RWPE2 (cell line): ENCODE measurements at regions not wholly inside any gene's neighbourhood (a gene's known extent, or its start where the extent isn't known, plus 50 kb on each side); places are given as distances from the start of the nearest gene placed in this dataset.

Experiments used
- ATAC-seq: fragments of 200-7000 bp; cut with Tn5 transposase; 3 replicates; pipeline ENCODE4 v1.9.1; 2021; ENCODE audit warnings: low read depth
- DNase-seq: peaks from one replicate; pipeline ENCODE4 v3.0.0-alpha.2; 2020; ENCODE audit warnings: low spot score
- H3K27ac ChIP-seq: fragments of 450-650 bp; 2 replicates; pipeline ENCODE4 v1.5.1; 2017; ENCODE audit warnings: mild to moderate bottlenecking; ENCODE audit not compliant: poor library complexity, severe bottlenecking
- H3K27me3 ChIP-seq: fragments of 250-450 bp; sonication (Bioruptor Pico); 2 replicates; pipeline ENCODE4 v1.5.1; 2021; ENCODE audit warnings: mild to moderate bottlenecking, moderate library complexity; ENCODE audit not compliant: insufficient read depth, poor library complexity, severe bottlenecking
- H3K36me3 ChIP-seq: fragments of 250-450 bp; sonication (Bioruptor Pico); 2 replicates; pipeline ENCODE4 v1.5.1; 2020; ENCODE audit warnings: low read depth, mild to moderate bottlenecking, moderate library complexity
- H3K4me1 ChIP-seq: fragments of 250-450 bp; sonication (Bioruptor Pico); 2 replicates; pipeline ENCODE4 v1.5.1; 2021; ENCODE audit warnings: mild to moderate bottlenecking, moderate library complexity; ENCODE audit not compliant: insufficient read depth, poor library complexity, severe bottlenecking
- H3K4me3 ChIP-seq: fragments of 250-450 bp; sonication (Bioruptor Pico); 2 replicates; pipeline ENCODE4 v1.5.1; 2021; ENCODE audit warnings: mild to moderate bottlenecking, moderate library complexity; ENCODE audit not compliant: severe bottlenecking
- H3K9me3 ChIP-seq: fragments of 250-450 bp; sonication (Bioruptor Pico); 2 replicates; pipeline ENCODE4 v1.5.1; 2021; ENCODE audit warnings: mild to moderate bottlenecking, moderate library complexity; ENCODE audit not compliant: severe bottlenecking
- TF ChIP-seq, protein P1 (sequence below): fragments of 450-650 bp; IDR thresholded peaks from one replicate; pipeline ENCODE4 v1.5.1; 2017; ENCODE audit warnings: mild to moderate bottlenecking, moderate library complexity; ENCODE audit not compliant: poor library complexity, severe bottlenecking

DNA sequence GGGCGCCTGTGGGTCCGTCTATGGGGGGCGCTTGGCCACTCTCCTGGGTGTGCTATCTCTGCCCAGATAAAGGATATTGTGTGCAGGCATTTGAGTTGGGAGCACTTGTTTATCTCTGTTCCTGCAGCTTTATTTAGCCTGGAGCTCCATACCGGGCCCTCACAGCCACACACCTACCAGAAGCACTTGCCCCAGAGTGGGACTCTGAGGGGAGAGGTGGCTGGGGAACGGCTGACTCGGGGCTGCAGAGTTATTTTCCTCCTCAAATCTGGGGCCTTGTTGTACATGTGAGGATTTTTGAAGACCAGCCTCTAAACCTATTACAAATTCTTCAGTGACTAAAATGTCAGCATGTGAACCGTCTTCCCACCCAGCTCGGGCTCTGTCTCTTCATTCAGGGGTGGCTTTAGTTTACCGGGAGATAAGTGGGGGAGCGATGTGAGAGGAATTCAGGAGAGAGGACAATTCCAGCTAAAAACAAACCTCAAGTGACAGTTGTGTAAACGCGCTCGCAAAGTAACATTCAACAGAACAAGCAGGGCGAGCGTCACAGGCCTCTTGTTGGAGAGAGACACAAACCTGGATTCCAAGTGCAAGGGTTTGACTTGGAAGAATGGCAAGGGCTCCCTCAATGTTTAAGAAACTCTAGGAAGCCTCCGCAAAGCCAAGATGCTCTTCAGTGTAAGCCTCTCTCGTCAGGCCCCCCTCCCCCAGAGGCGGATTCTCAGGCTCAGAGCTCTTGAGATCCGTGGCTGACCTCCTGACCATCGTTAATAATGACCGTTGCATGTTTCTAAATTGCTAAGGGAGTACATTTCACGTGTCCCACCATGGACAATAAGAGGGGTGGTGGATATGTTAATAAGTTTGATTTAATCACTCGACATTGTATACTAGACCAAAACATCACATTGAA lies 548.9 kb downstream of the QKI start:
- Histone ChIP-seq H3K27me3 (no peaks in the 10 kb centered on the region), H3K27ac (no peak overlapping the region), H3K4me3 (no peak overlapping the region), H3K36me3 (no peaks in the 10 kb centered on the region), H3K9me3 (no peaks in the 10 kb centered on the region), H3K4me1 (no peaks in the 10 kb centered on the region)
- no peak for DNase-seq
- ATAC-seq, result no peak
- TF ChIP-seq, protein P1, sequence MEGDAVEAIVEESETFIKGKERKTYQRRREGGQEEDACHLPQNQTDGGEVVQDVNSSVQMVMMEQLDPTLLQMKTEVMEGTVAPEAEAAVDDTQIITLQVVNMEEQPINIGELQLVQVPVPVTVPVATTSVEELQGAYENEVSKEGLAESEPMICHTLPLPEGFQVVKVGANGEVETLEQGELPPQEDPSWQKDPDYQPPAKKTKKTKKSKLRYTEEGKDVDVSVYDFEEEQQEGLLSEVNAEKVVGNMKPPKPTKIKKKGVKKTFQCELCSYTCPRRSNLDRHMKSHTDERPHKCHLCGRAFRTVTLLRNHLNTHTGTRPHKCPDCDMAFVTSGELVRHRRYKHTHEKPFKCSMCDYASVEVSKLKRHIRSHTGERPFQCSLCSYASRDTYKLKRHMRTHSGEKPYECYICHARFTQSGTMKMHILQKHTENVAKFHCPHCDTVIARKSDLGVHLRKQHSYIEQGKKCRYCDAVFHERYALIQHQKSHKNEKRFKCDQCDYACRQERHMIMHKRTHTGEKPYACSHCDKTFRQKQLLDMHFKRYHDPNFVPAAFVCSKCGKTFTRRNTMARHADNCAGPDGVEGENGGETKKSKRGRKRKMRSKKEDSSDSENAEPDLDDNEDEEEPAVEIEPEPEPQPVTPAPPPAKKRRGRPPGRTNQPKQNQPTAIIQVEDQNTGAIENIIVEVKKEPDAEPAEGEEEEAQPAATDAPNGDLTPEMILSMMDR, result no peak

DNA sequence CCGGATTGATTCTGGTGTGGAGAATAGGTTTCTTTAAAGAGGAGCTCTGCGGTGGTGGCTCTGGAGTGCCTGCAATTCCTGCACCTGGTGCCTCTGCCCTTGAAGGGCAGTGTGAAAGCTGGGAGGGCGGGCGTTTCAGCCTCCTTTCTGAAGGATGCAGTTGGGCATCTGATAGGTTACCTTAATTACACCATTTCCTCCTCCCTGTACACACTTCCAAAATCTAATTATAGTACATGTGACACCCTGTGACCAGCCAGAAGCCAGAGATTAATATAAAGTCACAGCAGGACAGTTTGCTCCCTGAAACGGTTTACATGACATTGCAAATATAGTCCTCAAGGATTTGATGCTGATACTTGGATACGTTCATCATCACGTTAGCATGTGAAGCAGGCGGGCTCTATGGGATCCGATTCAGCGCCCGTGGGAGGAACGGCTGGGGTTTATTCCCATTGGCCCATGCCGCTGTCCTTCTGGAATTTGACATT lies 548.2 kb downstream of the QKI start:
- Histone ChIP-seq H3K4me3 (no peak overlapping the region), H3K4me1 (no peaks in the 10 kb centered on the region), H3K36me3 (no peaks in the 10 kb centered on the region), H3K9me3 (no peaks in the 10 kb centered on the region), H3K27ac (no peak overlapping the region), H3K27me3 (no peaks in the 10 kb centered on the region)
- DNase-seq (no peak), ATAC-seq (no peak)
- TF ChIP-seq, protein P1, result no peak

DNA sequence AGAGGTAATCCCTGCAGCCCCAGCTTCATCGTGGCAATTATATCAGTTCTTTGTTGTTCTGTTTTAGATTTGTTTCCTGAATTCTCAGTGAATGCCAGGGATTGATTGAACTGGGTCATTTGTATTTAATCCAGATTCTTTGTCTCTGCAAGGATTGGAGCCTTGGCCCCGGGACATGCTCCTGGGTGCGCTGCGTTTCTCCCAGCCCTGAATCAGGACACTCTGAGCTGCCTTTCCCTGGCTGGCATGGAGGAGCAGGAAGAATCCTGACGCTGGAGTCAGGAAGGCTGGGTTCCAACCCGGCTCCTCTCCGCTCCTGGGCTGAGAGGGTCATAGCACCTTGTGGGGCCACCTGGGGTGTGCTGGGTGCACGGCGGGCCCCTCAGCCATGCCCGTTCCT lies 545.6 kb downstream of the QKI start:
- H3K27ac ChIP-seq, result no peak overlapping the region
- no peaks in the 10 kb centered on the region for H3K36me3 ChIP-seq
- H3K9me3 ChIP-seq, result no peaks in the 10 kb centered on the region
- peaks cover 6% of the 10 kb centered on the region for H3K4me1 ChIP-seq
- TF ChIP-seq, protein P1, result no peak
- no peaks in the 10 kb centered on the region for H3K27me3 ChIP-seq
- no peak for DNase-seq
- no peak for ATAC-seq
- no peak overlapping the region for H3K4me3 ChIP-seq

DNA sequence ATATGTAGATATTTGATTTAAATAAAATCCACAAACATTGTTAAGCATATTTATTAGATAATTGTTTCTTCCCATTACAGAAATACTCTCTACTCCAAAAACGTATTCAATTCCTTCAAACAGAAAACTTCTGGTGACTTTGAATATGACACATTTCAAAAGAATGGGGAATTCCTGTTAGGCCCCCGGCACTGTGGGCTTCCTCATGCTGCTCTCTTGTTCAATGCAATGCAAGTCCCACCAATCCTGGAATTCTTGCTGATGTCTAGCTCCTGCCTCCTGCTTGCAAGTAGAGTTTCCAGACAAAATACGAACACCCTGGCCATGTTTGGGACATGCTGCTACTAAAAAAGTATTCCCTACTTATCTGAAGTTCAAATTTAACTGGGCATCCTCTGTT lies 544.1 kb downstream of the QKI start:
- no peak for ATAC-seq
- H3K36me3 ChIP-seq, result no peaks in the 10 kb centered on the region
- H3K4me3 ChIP-seq, result no peak overlapping the region
- no peak for DNase-seq
- H3K4me1 ChIP-seq, result peaks cover 6% of the 10 kb centered on the region
- no peak overlapping the region for H3K27ac ChIP-seq
- TF ChIP-seq, protein P1, result no peak
- H3K9me3 ChIP-seq, result no peaks in the 10 kb centered on the region
- H3K27me3 ChIP-seq, result no peaks in the 10 kb centered on the region
